GM23338 (cell line): ENCODE measurements at regions not wholly inside any gene's neighbourhood (a gene's known extent, or its start where the extent isn't known, plus 50 kb on each side); places are given as distances from the start of the nearest gene placed in this dataset.

ENCODE experiments used
- CREB1 ChIP-seq: fragments of 250-450 bp; sonication (Bioruptor Pico); IDR thresholded peaks from 2 replicates; pipeline ENCODE4 v1.5.0; 2020; ENCODE audit warnings: low read depth, mild to moderate bottlenecking, moderate library complexity
- EZH2phosphoT487 ChIP-seq: fragments of 200-600 bp; sonication (generic); IDR thresholded peaks from one replicate; pipeline ENCODE4 v1.8.1; 2018; ENCODE audit warnings: antibody characterized with exemption; ENCODE audit not compliant: unreplicated experiment
- TF ChIP-seq, protein P1 (sequence below), 2 experiments: fragments of 200-600 bp in 1 of 2; sonication (generic) in 1 of 2; conservative IDR thresholded peaks; 2 replicates each; pipeline versions ENCODE4 v1.5.1 to v1.6.1; 2016 to 2017; ENCODE audit warnings: antibody characterized with exemption in 2 of 2, low read depth in 2 of 2, mild to moderate bottlenecking in 2 of 2, moderate library complexity in 1 of 2

DNA sequence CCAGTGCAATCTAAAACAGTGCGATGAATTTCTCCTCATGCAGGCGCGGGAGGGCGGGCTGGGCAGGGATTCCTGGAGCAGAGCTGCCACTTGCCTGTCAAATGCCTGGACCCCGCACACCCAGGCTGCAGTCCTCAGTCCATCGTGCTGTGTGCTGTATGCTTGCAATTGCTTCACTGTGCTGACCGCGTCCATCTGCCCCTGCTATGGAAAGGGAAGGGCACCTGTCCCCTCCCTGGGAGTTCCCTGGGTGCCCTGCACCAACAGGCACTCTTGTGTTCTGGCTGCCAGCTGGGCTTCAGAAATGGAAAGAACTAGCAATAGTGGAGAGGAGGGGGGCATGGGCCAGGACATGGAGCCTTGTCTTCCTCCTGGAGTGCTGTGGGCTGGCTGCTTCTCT, 185.4 kb upstream of the B3GAT1 start:
- no peak for TF ChIP-seq EZH2phosphoT487
- TF ChIP-seq, protein P1, sequence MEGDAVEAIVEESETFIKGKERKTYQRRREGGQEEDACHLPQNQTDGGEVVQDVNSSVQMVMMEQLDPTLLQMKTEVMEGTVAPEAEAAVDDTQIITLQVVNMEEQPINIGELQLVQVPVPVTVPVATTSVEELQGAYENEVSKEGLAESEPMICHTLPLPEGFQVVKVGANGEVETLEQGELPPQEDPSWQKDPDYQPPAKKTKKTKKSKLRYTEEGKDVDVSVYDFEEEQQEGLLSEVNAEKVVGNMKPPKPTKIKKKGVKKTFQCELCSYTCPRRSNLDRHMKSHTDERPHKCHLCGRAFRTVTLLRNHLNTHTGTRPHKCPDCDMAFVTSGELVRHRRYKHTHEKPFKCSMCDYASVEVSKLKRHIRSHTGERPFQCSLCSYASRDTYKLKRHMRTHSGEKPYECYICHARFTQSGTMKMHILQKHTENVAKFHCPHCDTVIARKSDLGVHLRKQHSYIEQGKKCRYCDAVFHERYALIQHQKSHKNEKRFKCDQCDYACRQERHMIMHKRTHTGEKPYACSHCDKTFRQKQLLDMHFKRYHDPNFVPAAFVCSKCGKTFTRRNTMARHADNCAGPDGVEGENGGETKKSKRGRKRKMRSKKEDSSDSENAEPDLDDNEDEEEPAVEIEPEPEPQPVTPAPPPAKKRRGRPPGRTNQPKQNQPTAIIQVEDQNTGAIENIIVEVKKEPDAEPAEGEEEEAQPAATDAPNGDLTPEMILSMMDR (conservative IDR thresholded peaks at IDR 0.05; ENCODE audit: low read depth in 2 of 2): no peak
- TF ChIP-seq CREB1 (CRISPR knock-in tag): no peak
